NCI-H2081 treated with DMSO at 0.1 percent for 48 hours (cell line): ENCODE measurements at regions not wholly inside any gene's neighbourhood (a gene's known extent, or its start where the extent isn't known, plus 50 kb on each side); places are given as distances from the start of the nearest gene placed in this dataset.

Experiments used
- DNase-seq: peaks from one replicate; lab custom pipeline; 2025; lab: John Stamatoyannopoulos, UW

DNA sequence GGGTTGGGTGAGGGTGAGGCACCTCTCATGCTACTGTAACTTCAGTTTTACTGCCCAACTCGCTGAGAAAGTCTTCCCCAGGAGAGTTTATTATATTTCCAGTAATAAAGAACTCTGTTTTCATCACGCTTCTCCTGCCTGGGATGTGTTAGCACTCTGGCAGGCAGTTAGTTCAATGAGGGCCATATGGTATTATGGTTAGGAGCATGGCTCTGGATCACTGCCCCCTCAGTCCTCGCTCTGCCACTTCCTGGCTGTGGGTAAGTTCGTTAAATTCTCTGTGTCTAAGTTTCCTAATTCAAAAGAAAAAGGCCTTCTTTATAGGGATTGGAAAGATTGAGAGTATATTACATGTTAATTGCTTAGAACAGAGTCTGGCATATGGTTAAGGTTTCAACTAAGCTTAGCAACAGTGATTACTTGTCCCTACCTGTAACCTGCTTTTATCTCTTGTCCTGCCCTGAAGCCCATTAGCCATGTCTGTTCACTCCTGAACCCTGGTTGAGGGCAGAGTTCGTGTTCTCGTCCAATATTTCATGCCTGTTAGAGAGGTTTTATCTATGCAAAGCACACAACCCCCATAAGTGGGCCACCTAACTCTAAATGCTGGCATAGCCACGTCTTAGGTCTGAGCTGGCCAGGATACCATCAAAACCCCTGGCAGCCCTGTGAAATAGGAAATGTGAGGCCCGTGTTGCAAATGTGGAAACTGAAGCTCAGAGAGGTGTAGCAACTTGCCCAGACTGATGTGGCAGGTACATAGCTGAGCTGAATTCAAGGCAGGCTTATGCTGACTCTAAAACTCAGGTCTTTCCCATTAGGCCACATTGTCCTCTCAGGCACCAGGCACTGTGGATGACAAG lies 342.5 kb upstream of the JARID2 start:
- no peak for DNase-seq

DNA sequence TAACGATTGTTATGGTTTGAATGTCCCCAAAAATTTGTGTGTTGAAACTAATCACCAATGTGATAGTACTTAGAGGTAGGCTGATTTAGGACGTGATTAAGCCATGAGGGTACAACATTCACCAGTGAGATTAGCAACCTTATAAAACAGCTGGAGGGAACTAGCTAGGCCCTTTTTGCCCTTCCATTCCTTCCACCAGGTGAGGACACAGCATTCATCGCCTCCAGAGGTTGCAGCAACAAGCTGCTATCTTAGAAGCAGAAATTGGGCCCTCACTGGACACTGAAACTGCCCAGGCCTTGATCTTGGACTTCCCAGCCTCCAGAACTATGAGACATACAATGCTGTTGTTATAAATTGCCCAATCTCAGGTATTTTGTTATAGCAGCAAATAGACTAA lies 340.7 kb upstream of the JARID2 start:
- DNase-seq: no peak

DNA sequence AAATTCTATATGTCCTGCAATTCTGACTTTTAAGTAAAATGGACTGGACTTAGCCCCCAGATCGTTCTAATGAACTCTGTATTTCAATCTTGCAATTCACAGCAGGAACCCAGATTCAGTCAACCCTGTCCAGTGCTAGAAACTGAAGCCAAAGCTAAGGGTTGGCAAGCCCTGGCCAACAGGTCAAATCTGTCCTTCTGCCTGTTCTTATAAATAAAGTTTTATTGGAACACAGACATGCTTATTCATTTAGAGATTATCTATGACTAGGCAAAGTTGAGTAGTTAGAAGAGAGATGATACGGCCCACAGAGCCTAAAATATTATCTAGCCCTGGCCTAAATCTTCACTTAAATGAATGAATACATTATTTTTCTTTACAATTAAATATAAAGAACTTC lies 339.2 kb upstream of the JARID2 start:
- no peak for DNase-seq

DNA sequence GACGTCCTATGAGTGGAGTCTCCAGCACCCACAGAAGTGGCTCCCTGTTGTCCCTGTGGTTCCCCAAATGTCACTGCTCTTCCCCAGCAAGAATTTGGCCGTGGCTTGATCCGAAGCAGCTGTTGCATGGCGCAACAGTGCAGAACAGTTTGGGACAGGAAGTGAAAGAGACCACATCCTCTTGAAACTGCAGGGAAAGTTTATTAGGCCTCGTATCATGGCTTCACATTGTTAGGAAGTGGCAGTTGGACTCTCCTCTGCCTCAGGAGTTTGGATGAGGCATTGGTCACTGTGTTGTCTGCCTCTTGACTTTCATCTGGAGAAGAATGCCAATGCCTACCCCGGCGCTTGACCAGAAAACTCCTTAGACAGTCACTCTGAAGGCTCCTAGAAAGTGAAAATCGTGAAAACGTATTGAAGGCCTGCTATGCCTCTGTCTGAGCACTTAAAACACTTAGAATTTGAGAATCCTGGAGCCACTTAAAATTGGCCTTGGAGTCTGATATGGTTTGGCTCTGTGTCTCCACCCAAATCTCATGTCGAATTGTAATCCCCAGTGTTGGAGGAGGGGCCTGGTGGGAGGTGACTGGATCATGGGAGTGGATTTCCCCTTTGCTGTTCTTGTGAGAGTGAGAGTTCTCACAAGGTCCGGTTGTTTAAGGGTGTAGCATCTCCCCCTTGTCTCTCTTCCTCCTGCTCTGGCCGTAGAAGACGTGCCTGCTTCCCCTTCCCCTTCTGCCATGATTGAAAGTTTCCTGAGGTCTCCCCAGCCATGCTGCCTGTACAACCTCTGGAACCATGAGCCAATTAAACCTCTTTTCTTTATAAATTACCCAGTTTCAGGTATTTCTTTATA lies 334.9 kb upstream of the JARID2 start:
- no peak for DNase-seq

DNA sequence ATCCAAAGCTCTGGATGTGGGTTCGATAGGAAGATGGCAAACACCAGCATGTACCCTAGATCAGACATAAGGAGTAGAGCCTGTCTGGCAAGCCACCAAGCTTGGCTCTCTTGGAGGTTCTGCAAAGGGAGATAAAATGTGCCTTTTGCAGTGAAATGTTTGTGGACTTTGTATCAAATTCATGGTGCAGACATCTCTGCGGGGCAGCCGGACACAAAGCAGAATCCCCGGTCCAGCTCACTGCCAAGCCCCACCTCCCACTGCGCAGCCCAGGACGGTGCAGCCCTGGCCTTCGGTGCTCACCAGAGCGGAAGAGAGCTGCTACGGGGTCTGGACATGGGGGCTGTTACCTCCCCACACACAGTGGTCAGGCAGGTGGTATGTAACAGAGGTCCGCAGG lies 333.6 kb upstream of the JARID2 start:
- DNase-seq: no peak

DNA sequence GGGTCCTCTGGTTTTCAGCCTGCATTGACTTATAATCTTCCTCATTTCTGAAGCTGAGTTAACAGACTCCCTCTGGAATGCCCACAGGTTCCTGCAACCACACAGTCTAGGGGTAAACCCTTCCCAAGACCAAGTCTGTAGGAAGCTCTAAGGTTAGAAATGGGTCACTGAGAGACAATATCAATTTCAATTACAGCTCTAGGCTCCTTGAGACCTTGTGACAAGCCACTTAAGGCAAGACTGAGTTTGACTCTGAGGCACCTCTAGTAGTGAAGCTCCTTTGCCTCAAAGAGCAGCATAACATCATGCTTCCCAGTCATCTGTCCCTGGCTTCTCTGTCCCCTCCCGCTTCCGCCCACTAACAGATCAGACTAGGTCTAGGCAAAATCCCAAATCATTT lies 333.2 kb upstream of the JARID2 start:
- no peak for DNase-seq

DNA sequence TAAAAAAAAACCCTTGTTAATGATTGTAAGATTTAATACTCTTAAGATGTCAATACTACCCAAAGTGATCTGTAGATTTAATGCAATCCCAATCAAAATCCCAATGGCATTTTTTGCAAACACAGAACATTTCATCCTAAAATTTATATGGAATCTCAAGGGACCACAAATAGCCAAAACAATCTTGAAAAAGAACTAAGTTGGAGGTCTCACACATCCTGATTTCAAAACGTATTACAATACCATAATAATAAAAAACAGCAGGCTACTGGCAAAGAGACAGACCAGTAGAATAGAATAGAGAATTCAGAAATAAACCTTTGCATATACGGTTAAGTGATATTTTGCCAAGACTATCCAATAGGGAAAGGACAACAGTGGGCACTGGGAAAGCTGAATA lies 331.9 kb upstream of the JARID2 start:
- no peak for DNase-seq

DNA sequence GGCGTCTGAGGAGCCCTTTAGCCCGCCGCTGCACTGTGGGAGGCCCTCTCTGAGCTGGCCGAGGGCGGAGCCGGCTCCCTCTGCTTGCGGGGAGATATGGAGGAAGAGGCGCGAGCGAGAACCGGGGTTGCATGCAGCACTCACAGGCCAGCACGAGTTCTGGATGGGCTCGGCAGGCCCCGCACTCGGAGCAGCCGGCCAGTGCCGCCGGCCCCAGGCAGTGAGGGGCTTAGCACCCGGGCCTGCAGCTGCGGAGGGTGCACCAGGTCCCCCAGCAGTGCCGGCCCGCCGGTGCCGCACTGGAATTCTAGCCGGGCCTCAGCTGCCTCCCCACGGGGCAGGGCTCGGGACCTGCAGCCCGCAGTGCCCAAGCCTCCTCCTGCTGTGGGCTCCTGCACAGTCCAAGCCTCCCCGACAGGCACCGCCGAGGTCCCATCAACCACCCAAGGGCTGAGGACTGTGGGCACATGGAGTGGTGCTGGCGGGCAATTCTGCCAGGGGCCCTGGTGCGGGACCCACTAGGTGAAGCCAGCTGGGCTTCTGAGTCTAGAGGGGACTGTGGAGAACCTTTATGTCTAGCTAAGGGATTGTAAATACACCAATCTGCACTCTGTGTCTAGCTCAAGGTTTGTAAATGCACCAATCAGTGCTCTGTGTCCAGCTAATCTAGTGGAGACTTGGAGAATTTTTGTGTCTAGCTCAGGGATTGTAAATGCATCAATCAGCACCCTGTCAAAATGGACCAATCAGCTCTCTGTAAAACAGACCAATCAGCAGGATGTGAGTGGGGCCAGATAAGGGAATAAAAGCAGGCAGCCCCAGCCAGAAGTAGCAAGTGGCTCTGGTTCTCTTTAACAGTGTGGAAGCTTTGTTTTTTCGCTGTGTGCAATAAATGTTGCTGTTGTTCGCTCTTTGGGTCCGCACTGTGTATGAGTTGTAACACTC lies 329.7 kb upstream of the JARID2 start:
- DNase-seq: no peak

DNA sequence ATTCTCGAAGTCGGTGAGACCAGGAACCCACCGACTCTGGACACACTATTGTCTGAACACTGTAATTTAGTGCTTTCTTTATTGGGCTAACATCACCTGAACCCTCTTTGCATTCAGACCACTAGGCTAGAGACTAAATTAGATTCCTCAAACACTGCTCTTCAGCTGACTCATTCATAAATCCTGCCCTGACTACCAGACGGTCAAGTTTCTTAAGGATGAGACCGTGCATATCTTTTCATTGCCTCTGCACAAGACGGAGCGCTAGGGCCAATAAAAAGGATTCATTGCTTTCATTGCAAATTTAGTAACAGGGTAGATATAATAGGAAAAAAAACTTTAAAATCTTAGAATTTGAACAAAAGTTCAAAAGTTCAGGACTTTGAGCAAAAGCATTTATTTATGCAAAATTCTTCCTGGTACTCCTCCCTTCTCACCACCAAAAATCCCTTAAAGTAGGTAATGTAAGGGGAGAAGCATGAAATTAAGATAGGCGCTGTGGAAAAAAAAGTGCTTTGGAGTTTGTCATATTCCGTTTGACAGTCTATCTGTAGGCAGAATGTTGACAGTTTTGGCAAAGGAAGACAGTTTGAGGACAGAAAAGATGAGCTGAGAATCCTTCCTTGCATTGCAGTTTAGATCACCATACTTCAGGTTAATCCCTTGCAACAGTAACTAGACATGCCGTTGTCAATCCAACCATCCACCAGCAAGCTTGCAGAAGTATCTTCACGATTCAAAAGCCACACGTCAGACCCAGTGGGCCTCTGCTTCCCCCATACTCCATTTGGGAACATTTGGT lies 328.6 kb upstream of the JARID2 start:
- no peak for DNase-seq

DNA sequence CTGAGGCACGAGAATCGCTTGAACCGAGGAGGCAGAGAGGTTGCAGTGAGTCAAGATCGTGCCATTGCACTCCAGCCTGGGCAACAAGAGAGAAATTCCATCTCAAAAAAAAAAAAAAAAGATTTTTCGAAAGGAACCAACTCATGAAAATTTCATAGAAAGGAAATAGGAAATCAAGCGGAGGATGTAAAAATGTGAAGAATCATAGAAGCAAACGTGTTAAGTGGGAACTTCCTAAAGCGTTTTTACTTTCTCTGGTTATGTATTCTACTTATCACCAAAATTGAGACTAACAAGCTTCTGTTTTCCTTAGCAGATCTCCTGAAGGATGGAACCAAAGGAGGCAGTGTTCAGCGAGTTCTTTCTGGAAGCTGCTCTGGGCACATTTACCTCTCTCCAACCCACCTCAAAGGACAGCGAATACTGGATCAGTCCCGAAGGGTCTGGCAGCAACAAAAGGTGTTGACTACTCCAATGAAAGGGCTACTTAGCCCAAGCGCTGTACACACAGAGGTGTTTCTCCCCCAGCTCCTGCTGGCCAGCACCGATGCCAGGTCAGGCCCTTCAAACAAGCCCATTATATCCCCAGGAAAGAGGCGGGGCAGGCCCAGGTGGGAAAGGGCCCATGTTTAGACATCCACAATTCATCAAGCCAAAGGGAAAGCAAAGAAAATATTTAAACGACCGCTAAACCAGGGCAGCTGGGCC lies 327.5 kb upstream of the JARID2 start:
- DNase-seq: no peak

DNA sequence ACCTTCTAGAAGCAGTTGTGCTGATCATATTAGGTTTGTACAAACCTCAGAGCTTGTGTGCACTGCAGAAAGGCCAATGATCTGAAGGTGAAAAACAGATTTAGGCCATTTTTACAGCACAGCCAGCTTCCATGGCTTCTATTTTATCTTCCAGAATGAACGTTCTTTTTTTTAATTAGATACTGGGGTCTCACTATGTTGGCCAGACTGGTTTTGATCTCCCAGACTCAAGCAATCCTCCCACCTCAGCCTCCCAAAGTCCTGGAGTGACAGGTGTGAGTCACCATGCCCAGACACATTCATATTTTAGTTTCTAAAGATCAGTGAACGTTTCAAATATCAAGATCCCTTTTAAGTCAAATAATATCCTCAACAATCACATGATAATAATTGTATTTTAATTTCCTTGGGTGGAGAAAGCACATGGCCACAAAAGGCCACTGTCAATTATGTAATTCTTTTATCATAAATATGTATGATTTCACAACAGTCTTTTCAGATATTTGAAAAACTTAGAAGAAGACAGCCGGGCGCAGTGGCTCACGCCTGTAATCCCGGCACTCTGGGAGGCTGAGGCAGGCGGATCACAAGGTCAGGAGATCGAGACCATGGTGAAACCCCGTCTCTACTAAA lies 326.7 kb upstream of the JARID2 start:
- no peak for DNase-seq

DNA sequence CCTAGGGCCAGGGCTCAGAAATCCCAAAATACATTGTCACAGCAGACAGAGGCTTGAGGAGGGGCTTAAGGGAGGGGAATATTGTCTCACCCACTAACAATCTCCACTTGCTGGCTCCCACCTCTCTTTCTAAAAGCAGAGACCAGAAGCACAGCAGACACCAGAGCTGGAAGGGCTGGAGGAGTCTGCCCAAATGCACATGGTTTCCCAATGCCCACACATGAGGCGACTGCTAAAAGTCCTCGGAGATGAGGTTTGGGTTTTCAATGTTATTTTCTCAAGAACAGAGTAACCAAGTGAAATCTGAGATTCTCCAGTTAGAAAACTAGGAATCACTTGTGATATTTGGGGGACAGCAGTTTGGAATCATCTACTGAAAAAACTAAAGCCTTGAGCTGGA lies 325.6 kb upstream of the JARID2 start:
- no peak for DNase-seq

DNA sequence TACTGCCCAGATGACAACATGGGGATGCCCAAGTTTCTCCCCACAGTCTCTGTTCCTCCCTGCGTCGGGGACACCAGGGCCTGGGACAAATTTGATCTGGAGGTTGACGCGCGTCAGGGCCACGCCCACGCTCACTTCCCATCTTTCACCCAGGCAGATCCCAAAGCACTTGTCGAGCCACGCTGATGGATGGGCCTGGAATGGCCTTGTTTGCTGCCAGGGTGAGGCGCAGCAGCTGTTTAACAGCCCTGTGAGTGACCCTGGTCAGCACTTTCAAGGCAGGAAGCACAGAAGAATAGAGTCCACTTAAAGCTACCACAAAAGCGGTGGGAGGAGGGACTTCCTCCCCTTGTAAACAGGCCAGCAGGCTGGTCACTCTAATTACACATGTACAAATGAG lies 324.7 kb upstream of the JARID2 start:
- no peak for DNase-seq

DNA sequence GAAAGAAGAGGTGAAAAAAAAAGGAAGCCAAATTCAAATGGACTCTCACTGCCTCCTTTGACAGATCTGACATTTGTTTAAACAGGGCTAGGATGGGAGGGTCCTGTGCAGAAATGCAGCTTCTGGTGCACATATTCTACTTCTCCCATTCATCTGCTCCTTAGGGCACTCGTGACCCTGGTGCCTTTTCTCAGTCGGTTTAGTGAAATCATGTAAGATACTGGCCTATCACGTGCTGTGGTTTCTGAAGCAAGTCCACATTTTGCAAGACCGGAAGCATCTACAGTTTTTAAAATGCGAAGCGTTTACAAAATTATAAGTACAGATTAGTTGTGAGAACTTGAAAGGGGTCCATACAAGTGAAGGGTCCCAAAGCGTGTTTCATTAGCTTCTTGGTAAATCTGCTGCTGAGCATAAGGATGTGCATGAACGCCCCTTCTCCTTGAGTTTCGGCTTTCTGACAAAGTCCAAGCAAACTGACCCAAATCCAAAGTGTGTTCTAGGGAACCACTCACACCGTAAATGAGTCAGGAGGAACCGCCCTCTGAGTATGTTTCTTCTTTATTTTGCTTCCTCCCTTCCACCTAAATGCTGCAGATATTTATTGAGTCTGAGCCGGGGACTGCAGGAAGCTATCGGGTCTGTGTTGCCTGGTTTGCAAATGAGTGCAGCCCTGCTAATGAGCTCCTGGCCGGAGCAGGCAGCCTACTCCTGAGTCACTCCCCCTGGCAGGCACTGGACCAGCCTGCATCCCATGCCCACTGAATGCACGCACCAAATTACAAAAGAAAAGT lies 323.8 kb upstream of the JARID2 start:
- no peak for DNase-seq

DNA sequence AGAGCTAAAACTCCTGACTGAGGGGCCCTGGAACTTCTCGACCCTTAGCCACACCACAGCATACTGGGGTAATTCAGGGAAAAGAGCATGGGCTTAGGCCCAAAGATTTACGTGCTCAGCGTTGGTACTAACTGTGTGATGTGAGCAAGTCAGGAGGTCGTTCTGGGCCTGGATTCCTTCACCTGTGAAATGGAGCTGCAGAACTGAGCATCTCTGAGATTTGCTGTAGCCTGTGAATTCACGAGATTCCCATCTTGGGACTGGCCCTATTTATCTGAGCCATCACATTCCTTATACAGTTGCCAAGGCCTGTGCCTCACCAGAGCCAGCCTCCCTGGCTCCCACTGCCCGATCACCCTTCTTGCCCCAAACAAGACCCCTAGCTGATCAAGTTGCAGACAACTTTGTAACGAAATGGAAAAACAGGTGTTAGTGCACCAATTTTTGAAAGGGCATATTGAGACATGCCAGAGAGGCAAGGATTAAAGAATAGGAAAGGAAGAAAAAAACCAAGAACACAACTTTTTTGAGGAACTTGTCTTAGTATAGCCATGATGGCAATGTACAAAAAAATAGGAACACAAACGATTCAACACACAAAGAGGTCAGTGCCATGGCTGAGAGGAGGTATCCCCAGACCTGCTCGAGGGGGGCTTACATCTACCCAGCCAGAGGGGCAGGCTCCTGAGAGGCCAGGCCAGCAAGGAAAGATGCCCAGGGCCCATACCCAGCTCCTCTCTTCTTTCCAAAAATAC lies 323.0 kb upstream of the JARID2 start:
- no peak for DNase-seq

DNA sequence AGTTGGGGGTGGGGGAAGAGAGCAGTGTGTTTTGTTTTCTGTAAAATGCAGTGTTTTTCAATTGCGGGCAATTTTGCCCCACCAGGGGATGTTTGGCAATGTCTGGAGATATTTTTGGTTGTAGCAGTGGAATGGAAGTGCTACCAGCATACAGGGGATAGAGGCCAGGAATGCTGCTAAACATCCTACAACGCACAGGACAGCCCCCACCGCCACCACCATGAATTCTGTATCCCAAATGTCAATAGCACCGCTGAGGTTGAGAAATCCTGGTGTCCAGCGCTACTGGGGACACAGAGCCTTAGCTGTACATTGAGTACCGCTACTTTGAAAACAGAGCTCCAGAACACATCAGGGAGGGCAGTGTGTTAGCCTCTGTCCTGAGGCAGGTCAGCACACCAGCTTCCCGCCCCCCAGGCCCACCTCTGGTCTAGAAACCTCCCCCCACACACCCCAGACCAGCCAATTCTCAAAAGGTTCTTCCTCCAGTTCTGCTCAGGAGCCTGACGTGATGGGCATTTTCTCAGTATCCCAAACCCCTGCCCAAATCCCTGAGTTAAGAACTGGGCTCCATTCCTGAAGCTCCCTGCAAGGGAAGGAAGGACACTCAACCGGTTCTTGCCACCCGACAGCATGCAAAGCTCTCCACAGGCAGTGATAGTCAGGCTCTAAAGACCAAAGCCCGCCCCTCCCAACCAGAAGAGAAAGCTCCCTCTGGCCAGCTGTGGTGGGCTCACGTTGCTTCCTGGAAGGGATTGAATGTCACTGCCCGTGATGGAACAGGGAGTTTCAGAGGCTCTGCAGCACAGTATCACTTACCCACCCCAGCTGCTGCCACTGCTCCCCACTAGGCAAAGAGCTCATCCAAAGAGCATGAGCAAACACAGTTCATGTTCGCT lies 321.5 kb upstream of the JARID2 start:
- DNase-seq: no peak

DNA sequence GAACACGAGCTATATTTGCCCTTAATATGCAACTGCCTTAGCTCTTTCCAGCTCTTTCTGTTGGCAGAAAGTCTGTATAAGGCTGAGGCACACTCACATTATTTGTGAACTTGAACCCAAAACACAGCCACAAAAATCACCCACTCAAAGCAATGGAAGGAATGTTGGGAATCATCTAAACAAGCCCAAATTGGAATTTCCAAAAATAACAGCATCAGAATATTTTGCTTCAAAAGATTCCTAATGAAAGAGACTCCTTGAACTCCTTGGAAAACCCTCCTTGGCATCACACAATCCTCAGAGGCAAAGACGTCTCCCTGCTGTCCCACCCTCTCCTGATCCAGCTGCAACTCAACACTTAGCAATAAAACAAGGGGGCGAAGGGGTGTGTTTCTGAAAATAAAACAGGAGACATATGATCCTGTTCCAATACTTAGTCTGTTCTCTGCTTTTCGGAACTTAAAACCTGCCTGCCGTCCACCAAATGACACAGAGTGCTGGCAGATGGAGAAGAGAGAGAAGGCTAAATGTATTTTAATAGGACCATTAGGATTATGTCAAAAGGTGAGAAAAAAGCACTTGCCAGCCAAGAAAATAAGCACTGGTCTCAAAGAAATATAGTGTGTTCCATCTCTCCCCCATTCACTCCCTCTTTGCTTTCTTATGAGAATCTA lies 320.7 kb upstream of the JARID2 start:
- no peak for DNase-seq
